GM23248 (cell line): ENCODE measurements at regions not wholly inside any gene's neighbourhood (a gene's known extent, or its start where the extent isn't known, plus 50 kb on each side); places are given as distances from the start of the nearest gene placed in this dataset.
"Not testable (repeated sequence)": the region's sequence is repeated elsewhere in the genome, so short reads cannot be mapped to it uniquely, and the experiment has no call there.

Experiments
- DNase-seq: peaks from one replicate; pipeline ENCODE4 v3.0.0-alpha.2; 2015
- H2AFZ ChIP-seq: fragments of 200-600 bp; sonication (generic); 2 replicates; pipeline ENCODE4 v1.6.1; 2016; ENCODE audit warnings: antibody characterized with exemption
- H3F3A ChIP-seq: fragments of 200-600 bp; sonication (generic); 2 replicates; pipeline ENCODE4 v1.6.1; 2016; ENCODE audit warnings: mild to moderate bottlenecking, antibody characterized with exemption, mixed run types; ENCODE audit not compliant: insufficient read depth
- H3K27ac ChIP-seq: fragments of 200-600 bp; sonication (generic); 2 replicates; pipeline ENCODE4 v1.5.1; 2016; ENCODE audit warnings: mild to moderate bottlenecking
- H3K27me3 ChIP-seq: fragments of 200-600 bp; sonication (generic); replicated peaks from 2 replicates; pipeline ENCODE4 v1.6.1; 2016; ENCODE audit warnings: mild to moderate bottlenecking; ENCODE audit not compliant: insufficient read depth
- H3K36me3 ChIP-seq: fragments of 200-600 bp; sonication (generic); 2 replicates; pipeline ENCODE4 v1.6.1; 2016; ENCODE audit warnings: low read depth, mild to moderate bottlenecking
- H3K4me1 ChIP-seq: fragments of 200-600 bp; sonication (generic); 2 replicates; pipeline ENCODE4 v1.6.1; 2016; ENCODE audit warnings: mild to moderate bottlenecking; ENCODE audit not compliant: insufficient read depth
- H3K4me2 ChIP-seq: fragments of 200-600 bp; sonication (generic); one replicate; pipeline ENCODE4 v1.6.1; 2016; ENCODE audit warnings: mild to moderate bottlenecking; ENCODE audit not compliant: unreplicated experiment
- H3K4me3 ChIP-seq: fragments of 200-600 bp; sonication (generic); 2 replicates; pipeline ENCODE4 v1.5.1; 2016; ENCODE audit warnings: mild to moderate bottlenecking
- H3K79me2 ChIP-seq: fragments of 200-600 bp; sonication (generic); 2 replicates; pipeline ENCODE4 v1.6.1; 2016; ENCODE audit warnings: mild to moderate bottlenecking; ENCODE audit not compliant: insufficient read depth
- H3K9ac ChIP-seq: fragments of 200-600 bp; sonication (generic); 2 replicates; pipeline ENCODE4 v1.6.1; 2016; ENCODE audit warnings: mild to moderate bottlenecking
- H3K9me2 ChIP-seq: fragments of 200-600 bp; sonication (generic); 2 replicates; pipeline ENCODE4 v1.6.1; 2016; ENCODE audit warnings: mixed run types, mild to moderate bottlenecking, moderate library complexity; ENCODE audit not compliant: insufficient read depth
- H3K9me3 ChIP-seq: fragments of 200-600 bp; sonication (generic); one replicate; pipeline ENCODE4 v1.6.1; 2017; ENCODE audit warnings: low read depth
- H4K20me1 ChIP-seq: fragments of 200-600 bp; sonication (generic); 2 replicates; pipeline ENCODE4 v1.6.0; 2016; ENCODE audit not compliant: insufficient read depth
- EZH2 ChIP-seq: fragments of 200-600 bp; sonication (generic); IDR thresholded peaks from 2 replicates; pipeline ENCODE4 v1.6.1; 2018; ENCODE audit warnings: antibody characterized with exemption, mild to moderate bottlenecking; ENCODE audit not compliant: insufficient read depth, poor library complexity, severe bottlenecking
- EZH2phosphoT487 ChIP-seq: fragments of 200-600 bp; sonication (generic); IDR thresholded peaks from 2 replicates; pipeline ENCODE4 v1.6.1; 2018; ENCODE audit warnings: antibody characterized with exemption, moderate library complexity, mild to moderate bottlenecking, low read depth; ENCODE audit not compliant: insufficient read depth
- WGBS, 2 experiments: methylation state at CpG; one replicate each; pipeline ENCODE4 v1.1.6; 2015 to 2017; ENCODE audit warnings: low lambda C conversion rate in 2 of 2, low coverage in 1 of 2; ENCODE audit errors: missing lambda C conversion rate in 2 of 2; 5-methylcytosine and 5-hydroxymethylcytosine counted together
- in situ Hi-C: fragments of 300-500 bp; cut with MboI; formaldehyde crosslinking; loops from 2 replicates; pipeline ENCODE4 v1.15.0; 2020

DNA sequence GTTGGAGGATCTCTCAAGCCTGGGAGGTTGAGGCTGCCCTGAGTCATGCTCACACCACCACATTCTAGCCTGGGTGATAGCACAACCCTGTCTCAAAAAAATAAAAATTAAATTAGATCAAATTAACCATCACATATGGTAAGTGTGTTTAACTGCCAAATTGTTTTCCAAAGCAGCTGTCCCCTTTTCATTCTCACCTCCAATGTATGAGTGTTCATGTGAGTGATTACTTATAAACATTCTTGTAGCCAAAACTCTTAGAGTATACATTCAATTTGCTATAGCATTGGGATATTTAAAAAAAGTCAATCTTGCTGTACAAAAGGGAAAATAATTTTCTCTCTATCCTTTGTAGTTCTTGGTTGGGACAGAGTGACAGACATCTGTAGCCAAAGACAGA lies 53.4 kb upstream of the SNAPC3 start:
- H3K36me3 ChIP-seq = no peaks in the 10 kb centered on the region
- H3K9me2 ChIP-seq = no peaks in the 10 kb centered on the region
- no peaks in the 10 kb centered on the region for H4K20me1 ChIP-seq
- H3K9me3 ChIP-seq = no peaks in the 10 kb centered on the region
- no peaks in the 10 kb centered on the region for H3K27me3 ChIP-seq
- TF ChIP-seq EZH2 (no peak), EZH2phosphoT487 (no peak)
- H3F3A ChIP-seq = peaks cover 6% of the 10 kb centered on the region; the same call in 1 of the 2 replicates
- H3K4me3 ChIP-seq = no peak overlapping the region
- H2AFZ ChIP-seq = no peak overlapping the region
- no peak overlapping the region for H3K4me2 ChIP-seq
- no peaks in the 10 kb centered on the region for H3K79me2 ChIP-seq
- no peak overlapping the region for H3K27ac ChIP-seq
- DNase-seq = no peak
- in situ Hi-C loops = no loop called here
- no peak overlapping the region for H3K9ac ChIP-seq
- 0 out of 2 replicates have a peak, but pooled peaks cover 6% of the 10 kb centered on the region for H3K4me1 ChIP-seq

- H3K9ac ChIP-seq, H3K4me3 ChIP-seq, H3F3A ChIP-seq, H3K4me1 ChIP-seq, H3K36me3 ChIP-seq, H3K79me2 ChIP-seq, H3K27me3 ChIP-seq, DNase-seq, H2AFZ ChIP-seq, H3K4me2 ChIP-seq, H3K9me2 ChIP-seq, H4K20me1 ChIP-seq, H3K9me3 ChIP-seq, in situ Hi-C loops, H3K27ac ChIP-seq: not testable (repeated sequence)
- 74 to 79% methylated on average over 13 of the region's 13 CpGs for WGBS, 2 experiments
Observed at GRCh38 chr9:15364975-15365553, 57.6 kb upstream of the SNAPC3 start.

- no peak overlapping the region for H3K9ac ChIP-seq
- H3K27me3 ChIP-seq = no peaks in the 10 kb centered on the region
- H3K4me1 ChIP-seq = no peaks in the 10 kb centered on the region
- no peak for DNase-seq
- H3K79me2 ChIP-seq = no peaks in the 10 kb centered on the region
- H2AFZ ChIP-seq = no peak overlapping the region
- 44 to 68% methylated on average over 2 of the region's 2 CpGs for whole genome bisulfite sequencing, 2 experiments
- H4K20me1 ChIP-seq = no peaks in the 10 kb centered on the region
- H3K36me3 ChIP-seq = no peaks in the 10 kb centered on the region
- TF ChIP-seq EZH2phosphoT487 (no peak), EZH2 (no peak)
- H3K4me3 ChIP-seq = no peak overlapping the region
- in situ Hi-C loops = no loop called here
- no peak overlapping the region for H3K27ac ChIP-seq
- H3K4me2 ChIP-seq = no peak overlapping the region
- H3F3A ChIP-seq = no peaks in the 10 kb centered on the region
- no peaks in the 10 kb centered on the region for H3K9me2 ChIP-seq
- no peaks in the 10 kb centered on the region for H3K9me3 ChIP-seq
Observed at GRCh38 chr9:15361737-15362136, 54.7 kb upstream of the TTC39B start.

- H3K4me2 ChIP-seq = no peak overlapping the region
Observed at GRCh38 chr9:15357050-15357653, 50.1 kb upstream of the TTC39B start.

More at GRCh38 chr9:15357050-15357653, 50.1 kb upstream of the TTC39B start:
- Histone ChIP-seq H3K4me1 (no peaks in the 10 kb centered on the region), H3K4me3 (no peak overlapping the region), H3K9me2 (no peaks in the 10 kb centered on the region), H3K27ac (no peak overlapping the region), H3K27me3 (no peaks in the 10 kb centered on the region), H4K20me1 (no peaks in the 10 kb centered on the region), H3K9me3 (no peaks in the 10 kb centered on the region), H3K79me2 (no peaks in the 10 kb centered on the region), H3K9ac (no peak overlapping the region), H2AFZ (no peak overlapping the region), H3K36me3 (no peaks in the 10 kb centered on the region), H3F3A (no peaks in the 10 kb centered on the region)
- DNase-seq = no peak
- TF ChIP-seq EZH2phosphoT487 (no peak), EZH2 (no peak)
- in situ Hi-C loops = no loop called here
- 83 to 85% methylated on average over 4 of the region's 4 CpGs for WGBS, 2 experiments
